ENCODE measurements at regions not wholly inside any gene's neighbourhood (a gene's known extent, or its start where the extent isn't known, plus 50 kb on each side); places are given as distances from the start of the nearest gene placed in this dataset.
"Not testable (repeated sequence)": the region's sequence is repeated elsewhere in the genome, so short reads cannot be mapped to it uniquely, and the experiment has no call there.

DNA sequence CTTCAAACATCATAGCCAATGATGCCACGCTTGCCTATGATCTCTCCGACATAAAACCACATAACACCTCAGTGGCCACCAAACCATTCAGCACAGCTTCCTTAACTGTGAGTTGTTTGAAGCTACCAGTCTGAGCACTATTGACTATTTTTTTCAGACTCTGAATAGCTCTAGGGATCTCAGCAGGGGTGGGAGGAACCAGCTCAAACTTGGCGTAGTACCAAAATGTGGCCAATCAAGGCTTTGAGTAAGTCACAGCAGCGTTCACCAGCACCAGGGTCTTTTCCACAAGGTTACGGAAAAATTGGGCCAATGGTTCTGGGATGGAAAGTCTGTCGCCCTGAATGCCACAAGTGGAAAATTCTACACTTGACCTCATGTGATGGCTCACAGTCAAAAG is 70.6 kb downstream of the SMPDL3A start:
- no peak for DNase-seq

- no peak for DNase-seq
Measured at GRCh38 chr6:122861594-122861993, 72.5 kb downstream of the SMPDL3A start.

DNA sequence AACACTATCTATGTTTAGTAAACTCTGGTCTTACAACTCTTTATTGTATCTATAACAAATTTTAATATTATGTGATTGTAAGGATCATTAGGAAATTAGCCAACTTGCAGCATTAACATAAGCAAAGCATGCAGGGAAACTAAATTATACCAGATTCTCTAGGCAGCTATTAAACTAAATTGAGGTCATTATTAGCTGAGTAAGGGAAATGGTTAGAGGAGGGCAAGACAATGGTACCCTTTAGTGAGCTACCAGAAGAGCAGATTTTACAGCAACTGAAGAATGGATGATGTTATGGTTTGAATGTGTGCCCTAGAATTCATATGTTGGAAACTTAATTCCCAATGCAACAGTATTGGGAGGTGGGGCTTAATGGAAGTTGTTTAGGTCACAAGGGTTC is 79.1 kb downstream of the SMPDL3A start:
- no peak for DNase-seq

- peak; percentile 56 for DNase-seq
Measured at GRCh38 chr6:122869437-122870024, 80.5 kb downstream of the SMPDL3A start.

GRCh38 chr6:122871079-122871478 is 82.0 kb downstream of the SMPDL3A start:
- no peak for DNase-seq

DNA sequence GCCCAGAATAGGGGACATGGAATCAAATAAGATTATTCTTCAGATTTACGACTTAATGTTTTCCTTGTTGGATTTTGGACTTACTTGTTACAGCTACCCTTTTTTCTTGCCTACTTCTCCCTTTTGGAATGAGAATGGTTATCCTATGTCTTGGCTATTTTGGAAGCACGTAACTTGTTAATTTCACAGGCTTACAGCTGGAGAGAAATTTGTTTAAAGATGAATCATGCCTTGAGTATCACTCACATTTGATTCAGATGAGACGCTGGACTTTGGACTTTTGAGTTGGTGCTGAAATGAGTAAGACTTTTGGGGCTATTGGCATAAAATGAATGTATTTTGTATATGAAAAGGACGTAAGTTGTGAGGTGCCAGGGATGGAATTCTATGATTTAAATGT is 83.3 kb downstream of the SMPDL3A start:
- no peak for DNase-seq

DNA sequence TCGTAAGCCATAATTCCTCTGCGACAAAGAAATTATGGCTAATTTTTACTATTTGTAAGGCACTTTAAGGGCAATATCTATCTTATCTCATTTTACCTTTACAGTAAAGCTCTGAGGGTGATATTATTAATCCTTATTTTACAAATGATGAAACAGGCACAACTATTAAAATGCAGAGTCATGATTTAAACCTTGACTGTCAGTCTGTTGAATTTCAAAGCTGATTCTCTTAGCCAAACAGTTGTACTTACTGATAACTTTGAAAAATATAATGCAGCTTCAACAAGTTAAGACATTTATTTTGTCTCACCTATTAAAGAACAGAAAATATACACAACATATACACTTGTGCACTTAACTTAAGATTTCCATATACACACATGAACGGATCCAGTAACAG is 88.2 kb downstream of the SMPDL3A start:
- DNase-seq, result no peak

- DNase-seq, result no peak
Measured at GRCh38 chr6:122878796-122879195, 89.7 kb downstream of the SMPDL3A start.

GRCh38 chr6:122886481-122886880 is 97.4 kb downstream of the SMPDL3A start:
- DNase-seq, result no peak

DNA sequence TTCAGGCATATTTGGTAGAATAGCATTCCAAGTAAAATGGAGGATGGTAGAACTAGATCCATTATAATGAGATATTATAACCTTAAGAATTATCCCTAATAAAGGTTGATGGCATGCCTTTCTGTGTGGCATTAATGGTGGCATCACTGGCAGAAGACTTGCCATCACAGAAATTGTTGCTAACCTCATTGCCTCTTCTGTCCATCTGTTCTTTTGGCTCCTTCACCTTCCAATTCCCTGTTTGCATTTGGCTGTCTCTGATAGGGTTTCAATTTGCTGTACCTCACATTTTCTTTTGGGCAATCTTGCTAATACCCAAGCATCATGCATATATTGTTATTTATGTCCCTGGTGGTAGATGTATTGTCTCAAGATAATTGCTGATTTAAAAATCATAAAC is 98.9 kb downstream of the SMPDL3A start:
- DNase-seq, result no peak

- DNase-seq, result not testable (repeated sequence)
Measured at GRCh38 chr6:122888680-122889079, 99.6 kb downstream of the SMPDL3A start.

GRCh38 chr6:122890250-122890649 is 101.2 kb downstream of the SMPDL3A start:
- no peak for DNase-seq

- DNase-seq, result no peak
Measured at GRCh38 chr6:122894791-122895190, 101.2 kb upstream of the CLVS2 start.

DNA sequence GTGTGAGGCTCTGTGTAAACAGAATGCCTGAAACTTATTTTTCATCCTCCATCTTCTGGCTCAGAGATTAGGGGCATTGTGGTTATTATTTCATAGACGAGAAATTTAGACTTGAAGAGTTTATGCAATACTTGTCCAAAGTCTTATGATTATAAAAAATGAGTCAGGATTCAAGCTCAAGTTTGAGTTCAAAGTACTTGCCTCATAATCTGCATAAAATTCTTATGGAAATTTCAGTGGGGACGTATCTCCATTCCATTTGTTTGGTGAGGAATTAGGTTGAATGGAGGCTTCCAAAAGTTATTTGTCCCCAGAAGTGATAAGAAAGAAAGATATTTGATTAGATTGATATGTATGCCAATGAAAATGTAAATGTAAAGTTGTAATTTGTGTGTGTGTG is 93.7 kb upstream of the CLVS2 start:
- DNase-seq, result no peak

DNA sequence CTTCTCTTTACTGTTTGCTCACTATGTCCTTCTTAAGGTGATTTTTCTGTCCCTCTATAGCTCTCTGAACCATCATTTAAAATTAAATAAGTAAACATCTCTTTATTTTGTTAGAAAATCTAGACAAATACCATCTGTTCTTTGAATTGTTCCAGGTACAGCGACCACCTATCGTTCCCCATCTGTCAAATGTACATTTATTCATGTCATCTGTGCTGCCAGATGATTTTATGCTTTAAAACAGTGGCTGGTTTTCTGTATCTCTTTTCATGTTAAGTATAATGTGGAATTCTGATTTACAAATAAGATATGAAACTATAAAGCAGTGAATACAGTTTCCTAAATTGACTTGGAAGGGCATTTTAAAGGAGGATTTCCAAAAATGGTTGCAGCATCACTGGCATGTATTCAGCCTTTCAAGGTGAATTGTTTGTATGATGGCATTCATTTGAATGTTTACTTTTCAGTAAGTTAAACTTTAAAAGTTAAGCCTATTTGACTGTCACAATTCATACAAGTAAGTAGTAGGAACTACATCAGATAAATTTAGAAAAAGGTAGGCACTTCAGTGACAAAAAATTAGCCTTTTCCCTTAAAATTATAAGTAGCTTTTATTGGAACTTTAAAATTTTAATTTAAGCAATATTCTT is 92.6 kb upstream of the CLVS2 start:
- DNase-seq, result no peak

- DNase-seq, result no peak
Measured at GRCh38 chr6:122904166-122904565, 91.9 kb upstream of the CLVS2 start.

GRCh38 chr6:122913558-122913957 is 82.5 kb upstream of the CLVS2 start:
- DNase-seq, result no peak

- DNase-seq, result no peak
Measured at GRCh38 chr6:122918714-122919113, 77.3 kb upstream of the CLVS2 start.

- no peak for DNase-seq
Measured at GRCh38 chr6:122930252-122931180, 65.5 kb upstream of the CLVS2 start.

- no peak for DNase-seq
Measured at GRCh38 chr6:122931916-122932315, 64.1 kb upstream of the CLVS2 start.

GRCh38 chr6:122944936-122945335 is 51.1 kb upstream of the CLVS2 start:
- not testable (repeated sequence) for DNase-seq

All from NCI-H524 treated with DMSO at 0.1 percent for 48 hours (cell line).